K562 (cell line): ENCODE measurements at regions not wholly inside any gene's neighbourhood (a gene's known extent, or its start where the extent isn't known, plus 50 kb on each side); places are given as distances from the start of the nearest gene placed in this dataset.

Source experiments
- CHD4 ChIP-seq: fragments of 200-600 bp; sonication (generic); IDR thresholded peaks from 3 replicates; pipeline ENCODE4 v1.6.1; 2012; ENCODE audit warnings: low read depth, mild to moderate bottlenecking, mixed read lengths, low read length, inconsistent platforms; ENCODE audit not compliant: insufficient read depth, insufficient replicate concordance, poor library complexity, severe bottlenecking
- CTCF ChIP-seq, 3 experiments: IDR thresholded peaks in 2 of 3; conservative IDR thresholded peaks in 1 of 3; 2 replicates each; pipeline ENCODE4 v1.5.1; 2011 to 2012; ENCODE audit warnings: low read length in 3 of 3, mild to moderate bottlenecking in 3 of 3, control low read depth in 2 of 3, improper control_type of control experiment in 1 of 3, inconsistent platforms in 1 of 3, low read depth in 1 of 3, mixed read lengths in 1 of 3, moderate library complexity in 1 of 3; ENCODE audit not compliant: insufficient read depth in 2 of 3
- GATA2 ChIP-seq: sonication (generic); formaldehyde crosslinking; IDR thresholded peaks from 2 replicates; pipeline ENCODE4 v1.4.0; 2020; ENCODE audit warnings: mild to moderate bottlenecking, missing genetic modification reagents
- NFYB ChIP-seq: IDR thresholded peaks from 2 replicates; pipeline ENCODE4 v1.6.1; 2011; ENCODE audit warnings: mild to moderate bottlenecking, moderate library complexity; ENCODE audit not compliant: insufficient read length; ENCODE audit errors: extremely low read depth
- RBM34 ChIP-seq: fragments of 200-400 bp; formaldehyde crosslinking; IDR thresholded peaks from 2 replicates; pipeline ENCODE4 v1.6.1; 2018; ENCODE audit warnings: low read length, borderline replicate concordance; ENCODE audit not compliant: insufficient read depth
- REST ChIP-seq, 2 experiments: fragments of 450-650 bp; formaldehyde crosslinking in 1 of 2; IDR thresholded peaks; 2 replicates each; pipeline versions ENCODE4 v1.4.0 to v1.6.1; 2014 to 2020; ENCODE audit warnings: mild to moderate bottlenecking in 2 of 2, borderline replicate concordance in 1 of 2, low read depth in 1 of 2
- SAP30 ChIP-seq: fragments of 200-600 bp; sonication (generic); IDR thresholded peaks from 2 replicates; pipeline ENCODE4 v1.6.1; 2012; ENCODE audit warnings: borderline replicate concordance, low read depth, mild to moderate bottlenecking, moderate library complexity, low read length, control low read depth, inconsistent platforms; ENCODE audit not compliant: insufficient read depth, poor library complexity, severe bottlenecking
- TCFL5 ChIP-seq: fragments of 250-450 bp; sonication (Bioruptor Pico); conservative IDR thresholded peaks from 2 replicates; pipeline ENCODE4 v1.6.1; 2021; ENCODE audit warnings: mild to moderate bottlenecking, moderate library complexity, matching md5 sums

GRCh38 chr1:229972600-229973296, 94.3 kb upstream of the GALNT2 start (continued):
- no peak for TF ChIP-seq RBM34
- TF ChIP-seq REST (IDR thresholded peaks at IDR 0.05; ENCODE audit: borderline replicate concordance) = peak; percentile 26; the same call in 1 of the 2 replicates
- no peak for TF ChIP-seq REST (CRISPR knock-in tag; IDR thresholded peaks at IDR 0.05; ENCODE audit: low read depth)
- TF ChIP-seq GATA2 (CRISPR knock-in tag) = no peak
- no peak for TF ChIP-seq TCFL5 (CRISPR knock-in tag)
- TF ChIP-seq NFYB = no peak
- TF ChIP-seq CHD4 = no peak
- peak; percentile 57 to 77 (median 61); a peak in 5 of 6 replicates for TF ChIP-seq CTCF (IDR thresholded peaks at IDR 0.05 in 2 of 3, conservative IDR thresholded peaks at IDR 0.05 in 1 of 3; ENCODE audit: insufficient read depth in 2 of 3, low read depth in 1 of 3, low read length in 3 of 3)
- no peak for TF ChIP-seq SAP30
